Esophagus muscularis mucosa (tissue), 4 donors: ENCODE measurements at regions not wholly inside any gene's neighbourhood (a gene's known extent, or its start where the extent isn't known, plus 50 kb on each side); places are given as distances from the start of the nearest gene placed in this dataset.

ENCODE experiments used
- EP300 ChIP-seq: sonication (generic); formaldehyde crosslinking; IDR thresholded peaks from one replicate; pipeline ENCODE4 v1.6.1; 2017; ENCODE audit warnings: antibody characterized with exemption
- POLR2A ChIP-seq: fragments of 450-650 bp; IDR thresholded peaks from one replicate; pipeline ENCODE4 v1.6.1; 2017; ENCODE audit warnings: antibody characterized with exemption, moderate library complexity, mild to moderate bottlenecking, low read depth
- TF ChIP-seq, protein P1 (sequence below), 3 experiments: fragments of 200-600 bp in 2 of 3; fragments of 450-650 bp in 1 of 3; sonication (generic) in 2 of 3; IDR thresholded peaks; one replicate each; pipeline ENCODE4 v1.5.1; 2017 to 2019; ENCODE audit warnings: antibody characterized with exemption in 3 of 3, mild to moderate bottlenecking in 2 of 3, moderate library complexity in 1 of 3

DNA sequence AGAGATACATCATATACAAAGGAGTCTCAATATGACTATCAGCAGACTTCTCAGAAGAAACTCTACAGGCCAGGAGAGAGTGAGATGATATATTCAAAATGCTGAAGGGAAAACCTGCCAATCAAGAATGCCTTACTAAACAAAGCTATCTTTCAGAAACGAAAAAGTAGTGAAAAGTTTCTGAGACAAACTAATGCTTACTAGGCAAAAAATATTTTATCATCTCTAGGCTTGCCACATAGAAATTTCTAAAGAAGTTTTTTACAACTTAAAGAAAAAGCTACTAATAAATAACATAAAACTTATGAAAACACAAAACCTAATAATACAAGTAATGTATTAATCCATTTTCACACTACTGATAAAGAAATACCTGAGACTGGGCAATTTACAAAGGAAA lies 59.9 kb upstream of the SPEF2 start:
- TF ChIP-seq, protein P1, sequence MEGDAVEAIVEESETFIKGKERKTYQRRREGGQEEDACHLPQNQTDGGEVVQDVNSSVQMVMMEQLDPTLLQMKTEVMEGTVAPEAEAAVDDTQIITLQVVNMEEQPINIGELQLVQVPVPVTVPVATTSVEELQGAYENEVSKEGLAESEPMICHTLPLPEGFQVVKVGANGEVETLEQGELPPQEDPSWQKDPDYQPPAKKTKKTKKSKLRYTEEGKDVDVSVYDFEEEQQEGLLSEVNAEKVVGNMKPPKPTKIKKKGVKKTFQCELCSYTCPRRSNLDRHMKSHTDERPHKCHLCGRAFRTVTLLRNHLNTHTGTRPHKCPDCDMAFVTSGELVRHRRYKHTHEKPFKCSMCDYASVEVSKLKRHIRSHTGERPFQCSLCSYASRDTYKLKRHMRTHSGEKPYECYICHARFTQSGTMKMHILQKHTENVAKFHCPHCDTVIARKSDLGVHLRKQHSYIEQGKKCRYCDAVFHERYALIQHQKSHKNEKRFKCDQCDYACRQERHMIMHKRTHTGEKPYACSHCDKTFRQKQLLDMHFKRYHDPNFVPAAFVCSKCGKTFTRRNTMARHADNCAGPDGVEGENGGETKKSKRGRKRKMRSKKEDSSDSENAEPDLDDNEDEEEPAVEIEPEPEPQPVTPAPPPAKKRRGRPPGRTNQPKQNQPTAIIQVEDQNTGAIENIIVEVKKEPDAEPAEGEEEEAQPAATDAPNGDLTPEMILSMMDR (IDR thresholded peaks at IDR 0.05) = no peak
- TF ChIP-seq EP300 (no peak), POLR2A (no peak)
